SK-N-SH (cell line): ENCODE measurements at regions not wholly inside any gene's neighbourhood (a gene's known extent, or its start where the extent isn't known, plus 50 kb on each side); places are given as distances from the start of the nearest gene placed in this dataset.

Source experiments
- CTCF ChIA-PET: fragments of 300-600, 350-600 bp; formaldehyde crosslinking; extraction: SDS; loops from one replicate; lab custom pipeline; 2021; lab: Yijun Ruan, JAX
- POLR2A ChIA-PET: fragments of 350-600 bp; sonication (Branson Sonifier 250); formaldehyde crosslinking; extraction: SDS; loops from one replicate; lab custom pipeline; 2020; ENCODE audit warnings: antibody characterized with exemption, inconsistent platforms; lab: Yijun Ruan, JAX
- DNase-seq: peaks from one replicate; pipeline ENCODE4 v3.0.0; 2012
- H2AFZ ChIP-seq: fragments of 200-600 bp; sonication (generic); 2 replicates; pipeline ENCODE4 v1.8.1; 2016; ENCODE audit warnings: antibody characterized with exemption, mild to moderate bottlenecking, low read depth
- H3F3A ChIP-seq: fragments of 200-600 bp; sonication (generic); replicated peaks from 2 replicates; pipeline ENCODE3; 2016; ENCODE audit warnings: antibody characterized with exemption, mild to moderate bottlenecking; ENCODE audit not compliant: insufficient read depth
- H3K27ac ChIP-seq, 2 experiments: fragments of 200-500 bp in 1 of 2; fragments of 200-600 bp in 1 of 2; sonication (Bioruptor generic) in 1 of 2; sonication (generic), shearing (Covaris generic) in 1 of 2; 2 replicates each; pipeline versions ENCODE4 v1.5.1 to v1.6.1; 2014 to 2016; ENCODE audit warnings: low read depth in 2 of 2, inconsistent platforms in 1 of 2, low read length in 1 of 2, mild to moderate bottlenecking in 1 of 2, mixed read lengths in 1 of 2
- H3K27me3 ChIP-seq: fragments of 200-600 bp; sonication (generic), shearing (Covaris generic); 2 replicates; pipeline ENCODE4 v1.6.1; 2016; ENCODE audit warnings: mixed run types; ENCODE audit not compliant: insufficient read depth
- H3K36me3 ChIP-seq, 2 experiments: fragments of 200-500 bp in 1 of 2; fragments of 200-600 bp in 1 of 2; sonication (Bioruptor generic) in 1 of 2; sonication (generic) in 1 of 2; replicated peaks in 1 of 2; 2 replicates each; pipeline versions ENCODE3 to v1.5.1; 2014 to 2016; ENCODE audit warnings: low read length in 1 of 2, mild to moderate bottlenecking in 1 of 2; ENCODE audit not compliant: insufficient read depth in 2 of 2, control insufficient read depth in 1 of 2
- H3K4me1 ChIP-seq, 2 experiments: fragments of 200-500 bp in 1 of 2; fragments of 200-600 bp in 1 of 2; sonication (Bioruptor generic) in 1 of 2; sonication (generic), shearing (Covaris generic) in 1 of 2; 2 replicates each; pipeline versions ENCODE4 v1.5.1 to v1.6.1; 2014 to 2016; ENCODE audit warnings: low read depth in 1 of 2, low read length in 1 of 2, mixed run types in 1 of 2; ENCODE audit not compliant: insufficient read depth in 2 of 2, control insufficient read depth in 1 of 2
- H3K4me2 ChIP-seq: fragments of 200-600 bp; sonication (generic), shearing (Covaris generic); 2 replicates; pipeline ENCODE4 v1.6.1; 2017; ENCODE audit warnings: mixed run types
- H3K4me3 ChIP-seq, 2 experiments: fragments of 200-500 bp in 1 of 2; fragments of 200-600 bp in 1 of 2; sonication (Bioruptor generic) in 1 of 2; sonication (generic), shearing (Covaris generic) in 1 of 2; 2 replicates each; pipeline versions ENCODE4 v1.5.1 to v1.8.1; 2014 to 2016; ENCODE audit warnings: low read depth in 2 of 2, inconsistent platforms in 1 of 2, low read length in 1 of 2, mild to moderate bottlenecking in 1 of 2, mixed read lengths in 1 of 2, moderate library complexity in 1 of 2
- H3K79me2 ChIP-seq: fragments of 200-600 bp; sonication (generic); 2 replicates; pipeline ENCODE4 v1.8.1; 2017; ENCODE audit warnings: mild to moderate bottlenecking; ENCODE audit not compliant: insufficient read depth
- H3K9ac ChIP-seq: fragments of 200-600 bp; sonication (generic); 2 replicates; pipeline ENCODE4 v1.6.1; 2017; ENCODE audit warnings: mixed run types
- H3K9me2 ChIP-seq: fragments of 200-600 bp; sonication (generic); 2 replicates; pipeline ENCODE4 v1.6.1; 2017; ENCODE audit warnings: mixed run types
- H3K9me3 ChIP-seq: fragments of 200-600 bp; sonication (generic); 2 replicates; pipeline ENCODE4 v1.6.1; 2017; ENCODE audit warnings: mixed run types, mild to moderate bottlenecking, moderate library complexity
- H4K20me1 ChIP-seq: fragments of 200-600 bp; sonication (generic); 2 replicates; pipeline ENCODE4 v1.6.1; 2017; ENCODE audit warnings: mild to moderate bottlenecking, mixed run types; ENCODE audit not compliant: insufficient read depth
- EP300 ChIP-seq, 2 experiments: IDR thresholded peaks; 2 replicates each; pipeline versions ENCODE4 v1.4.0 to v1.6.1; 2012; ENCODE audit warnings: borderline replicate concordance in 1 of 2, low read depth in 1 of 2, low read length in 1 of 2
- FOSL2 ChIP-seq: IDR thresholded peaks from 2 replicates; pipeline ENCODE4 v1.4.0; 2012; ENCODE audit warnings: low read depth, mild to moderate bottlenecking, moderate library complexity, borderline replicate concordance
- FOXM1 ChIP-seq: IDR thresholded peaks from 2 replicates; pipeline ENCODE4 v1.4.0; 2012; ENCODE audit warnings: low read depth, mild to moderate bottlenecking
- MEF2A ChIP-seq: IDR thresholded peaks from 2 replicates; pipeline ENCODE4 v1.4.0; 2012; ENCODE audit warnings: low read depth, borderline replicate concordance
- NFIC ChIP-seq: IDR thresholded peaks from 2 replicates; pipeline ENCODE4 v1.4.0; 2012; ENCODE audit warnings: borderline replicate concordance
- POLR2AphosphoS5 ChIP-seq: IDR thresholded peaks from 2 replicates; pipeline ENCODE4 v1.6.1; 2012; ENCODE audit warnings: low read depth, low read length
- RAD21 ChIP-seq: IDR thresholded peaks from 2 replicates; pipeline ENCODE4 v1.6.1; 2012; ENCODE audit warnings: mild to moderate bottlenecking, low read length
- RCOR1 ChIP-seq: fragments of 150-350 bp; IDR thresholded peaks from 2 replicates; pipeline ENCODE4 v1.6.1; 2017; ENCODE audit warnings: antibody characterized with exemption, low read length
- RXRA ChIP-seq: IDR thresholded peaks from 2 replicates; pipeline ENCODE4 v1.4.0; 2012; ENCODE audit warnings: low read depth, mild to moderate bottlenecking, borderline replicate concordance
- SMC3 ChIP-seq: IDR thresholded peaks from 2 replicates; pipeline ENCODE4 v1.6.1; 2012; ENCODE audit warnings: low read depth, low read length, improper control_type of control experiment
- TCF12 ChIP-seq: IDR thresholded peaks from 2 replicates; pipeline ENCODE4 v1.4.0; 2012
- TEAD4 ChIP-seq: IDR thresholded peaks from 2 replicates; pipeline ENCODE4 v1.4.0; 2012; ENCODE audit warnings: mild to moderate bottlenecking, borderline replicate concordance; ENCODE audit not compliant: insufficient read depth
- YY1 ChIP-seq: IDR thresholded peaks from 2 replicates; pipeline ENCODE4 v1.4.0; 2012; ENCODE audit warnings: low read depth, mild to moderate bottlenecking
- WGBS: methylation state at CpG from one replicate; pipeline ENCODE4 v1.1.6; 2017; ENCODE audit warnings: low lambda C conversion rate; 5-methylcytosine and 5-hydroxymethylcytosine counted together
- TF ChIP-seq, protein P1 (sequence below): IDR thresholded peaks from 2 replicates; pipeline ENCODE4 v1.4.0; 2012; ENCODE audit warnings: low read depth
- TF ChIP-seq, protein P2 (sequence below): IDR thresholded peaks from 2 replicates; pipeline ENCODE4; 2012
- TF ChIP-seq, protein P3 (sequence below): IDR thresholded peaks from 2 replicates; pipeline ENCODE4 v1.4.0; 2012; ENCODE audit warnings: low read depth, borderline replicate concordance
- TF ChIP-seq, protein P4 (sequence below): fragments of 200-600 bp; sonication (generic); IDR thresholded peaks from 2 replicates; pipeline ENCODE4 v1.6.1; 2017; ENCODE audit warnings: antibody characterized with exemption, mild to moderate bottlenecking, moderate library complexity
- TF ChIP-seq, protein P5 (sequence below): fragments of 150-350 bp; IDR thresholded peaks from 2 replicates; pipeline ENCODE4 v1.6.1; 2017; ENCODE audit warnings: antibody characterized with exemption, low read length, low read depth, borderline replicate concordance
- TF ChIP-seq, protein P6 (sequence below): fragments of 150-350 bp; IDR thresholded peaks from 2 replicates; pipeline ENCODE4 v1.6.1; 2016; ENCODE audit warnings: mild to moderate bottlenecking, low read depth, low read length

DNA sequence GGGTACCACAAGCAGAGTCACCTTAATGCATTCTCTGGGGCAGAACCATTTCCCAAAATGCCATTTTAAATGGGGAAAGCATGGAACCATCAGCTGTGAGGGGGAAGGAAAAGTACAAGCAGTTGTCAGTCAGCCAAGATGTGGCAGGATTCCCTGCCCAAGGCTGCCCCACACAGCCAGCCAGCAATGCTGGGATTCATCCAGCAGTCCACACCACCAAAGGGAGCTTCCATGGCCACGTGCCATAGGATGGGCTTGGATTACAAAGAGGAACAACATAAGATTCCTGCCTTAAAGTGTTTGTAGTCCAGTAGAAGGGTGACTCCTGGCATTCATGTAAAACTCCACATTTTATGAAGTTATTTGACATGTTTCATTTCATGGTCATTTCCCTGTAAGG is 233.3 kb downstream of the SHOX2 start:
- DNase-seq, result peak; percentile 22
- Histone ChIP-seq H3K36me3 (no peaks in the 10 kb centered on the region), H4K20me1 (no peaks in the 10 kb centered on the region), H3K4me1 (peaks cover 0 to 17% of the 10 kb centered on the region in 2 experiments; a peak in 2 of 4 replicates), H3K4me3 (no peak overlapping the region), H3K27ac (peak overlapping the region in 1 of 2 experiments; percentile 81; a peak in 1 of 4 replicates), H2AFZ (no peak overlapping the region), H3K9me2 (no peaks in the 10 kb centered on the region), H3K4me2 (0 out of 2 replicates have a peak overlapping the region, but pooled peaks have one; percentile 26), H3K79me2 (no peaks in the 10 kb centered on the region), H3K9ac (no peak overlapping the region), H3K9me3 (no peaks in the 10 kb centered on the region), H3K27me3 (no peaks in the 10 kb centered on the region), H3F3A (no peaks in the 10 kb centered on the region)
- WGBS, result 27% methylated on average over 1 of the region's 1 CpG
- POLR2A ChIA-PET, result no interaction called here
- TF ChIP-seq RAD21 (peak; percentile 30; the same call in 1 of the 2 replicates), POLR2AphosphoS5 (no peak), TCF12 (peak; percentile 32; the same call in 1 of the 2 replicates), EP300 (IDR thresholded peaks at IDR 0.05; ENCODE audit: borderline replicate concordance in 1 of 2, low read depth in 1 of 2, low read length in 1 of 2) (no peak), NFIC (peak; percentile 68)
- TF ChIP-seq, protein P1, sequence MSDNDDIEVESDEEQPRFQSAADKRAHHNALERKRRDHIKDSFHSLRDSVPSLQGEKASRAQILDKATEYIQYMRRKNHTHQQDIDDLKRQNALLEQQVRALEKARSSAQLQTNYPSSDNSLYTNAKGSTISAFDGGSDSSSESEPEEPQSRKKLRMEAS, result peak; percentile 39; the same call in 1 of the 2 replicates
- TF ChIP-seq, protein P2, sequence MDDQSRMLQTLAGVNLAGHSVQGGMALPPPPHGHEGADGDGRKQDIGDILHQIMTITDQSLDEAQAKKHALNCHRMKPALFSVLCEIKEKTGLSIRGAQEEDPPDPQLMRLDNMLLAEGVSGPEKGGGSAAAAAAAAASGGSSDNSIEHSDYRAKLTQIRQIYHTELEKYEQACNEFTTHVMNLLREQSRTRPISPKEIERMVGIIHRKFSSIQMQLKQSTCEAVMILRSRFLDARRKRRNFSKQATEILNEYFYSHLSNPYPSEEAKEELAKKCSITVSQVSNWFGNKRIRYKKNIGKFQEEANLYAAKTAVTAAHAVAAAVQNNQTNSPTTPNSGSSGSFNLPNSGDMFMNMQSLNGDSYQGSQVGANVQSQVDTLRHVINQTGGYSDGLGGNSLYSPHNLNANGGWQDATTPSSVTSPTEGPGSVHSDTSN, result peak; percentile 17; the same call in 1 of the 2 replicates
- CTCF ChIA-PET, result interaction anchor here (1.2 to 1.8 kb wide), 4 partner anchors 13 to 245 kb away, joined by 3 to 8 read pairs (median 4); no protein-coding TSS in a partner anchor

DNA sequence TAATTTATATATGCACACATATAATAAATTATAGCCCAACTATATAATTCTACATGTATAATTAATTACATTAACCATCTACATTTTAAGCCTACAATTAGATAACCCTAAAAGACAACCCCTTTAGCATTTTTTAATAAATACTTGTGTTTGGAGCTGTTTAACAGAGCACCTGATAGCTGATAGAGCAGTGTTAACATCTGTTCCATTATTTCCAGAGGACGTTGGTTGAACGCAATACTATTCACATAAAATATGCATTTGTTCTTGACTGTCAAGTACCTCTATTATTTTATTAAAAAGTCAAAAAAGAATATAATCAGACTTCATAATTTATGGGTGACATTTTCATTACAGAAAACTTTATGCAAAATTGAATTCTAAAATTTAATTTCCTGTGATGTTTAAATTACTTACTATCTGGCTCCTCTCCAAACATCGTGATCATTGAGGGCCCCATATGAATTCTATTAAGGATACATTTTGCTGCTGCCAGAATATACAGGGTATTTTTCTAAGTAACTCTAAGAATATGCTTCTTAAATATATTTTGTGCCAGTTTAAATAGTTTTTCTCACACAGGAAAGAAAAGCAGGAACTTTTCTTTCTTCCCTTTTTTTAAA is 234.3 kb downstream of the SHOX2 start:
- Histone ChIP-seq H3K9ac (no peak overlapping the region), H3K9me3 (no peaks in the 10 kb centered on the region), H3K27me3 (no peaks in the 10 kb centered on the region), H3K27ac (peak overlapping the region in 1 of 2 experiments; percentile 81; a peak in 1 of 4 replicates), H3K9me2 (no peaks in the 10 kb centered on the region), H3K36me3 (no peaks in the 10 kb centered on the region), H3K4me2 (0 out of 2 replicates have a peak overlapping the region, but pooled peaks have one; percentile 26), H3F3A (no peaks in the 10 kb centered on the region), H3K79me2 (no peaks in the 10 kb centered on the region), H3K4me1 (peaks cover 0 to 17% of the 10 kb centered on the region in 2 experiments; a peak in 2 of 4 replicates), H3K4me3 (no peak overlapping the region), H4K20me1 (no peaks in the 10 kb centered on the region), H2AFZ (no peak overlapping the region)
- ChIA-PET POLR2A (no interaction called here), CTCF (no interaction called here)
- peak; percentile 34 for DNase-seq
- WGBS, result 25% methylated on average over 3 of the region's 3 CpGs
- TF ChIP-seq MEF2A, result no peak
- TF ChIP-seq TCF12, result peak; percentile 3; the same call in 1 of the 2 replicates
- TF ChIP-seq RXRA, result no peak
- TF ChIP-seq FOSL2, result no peak
- TF ChIP-seq TEAD4, result no peak
- TF ChIP-seq EP300 (IDR thresholded peaks at IDR 0.05; ENCODE audit: borderline replicate concordance in 1 of 2, low read depth in 1 of 2, low read length in 1 of 2), result peak in 1 of 2 experiments; percentile 60; a peak in 2 of 4 replicates
- no peak for TF ChIP-seq RAD21
- no peak for TF ChIP-seq NFIC
- TF ChIP-seq, protein P3, sequence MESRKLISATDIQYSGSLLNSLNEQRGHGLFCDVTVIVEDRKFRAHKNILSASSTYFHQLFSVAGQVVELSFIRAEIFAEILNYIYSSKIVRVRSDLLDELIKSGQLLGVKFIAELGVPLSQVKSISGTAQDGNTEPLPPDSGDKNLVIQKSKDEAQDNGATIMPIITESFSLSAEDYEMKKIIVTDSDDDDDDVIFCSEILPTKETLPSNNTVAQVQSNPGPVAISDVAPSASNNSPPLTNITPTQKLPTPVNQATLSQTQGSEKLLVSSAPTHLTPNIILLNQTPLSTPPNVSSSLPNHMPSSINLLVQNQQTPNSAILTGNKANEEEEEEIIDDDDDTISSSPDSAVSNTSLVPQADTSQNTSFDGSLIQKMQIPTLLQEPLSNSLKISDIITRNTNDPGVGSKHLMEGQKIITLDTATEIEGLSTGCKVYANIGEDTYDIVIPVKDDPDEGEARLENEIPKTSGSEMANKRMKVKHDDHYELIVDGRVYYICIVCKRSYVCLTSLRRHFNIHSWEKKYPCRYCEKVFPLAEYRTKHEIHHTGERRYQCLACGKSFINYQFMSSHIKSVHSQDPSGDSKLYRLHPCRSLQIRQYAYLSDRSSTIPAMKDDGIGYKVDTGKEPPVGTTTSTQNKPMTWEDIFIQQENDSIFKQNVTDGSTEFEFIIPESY, result no peak
- no peak for TF ChIP-seq FOXM1
- TF ChIP-seq, protein P4, sequence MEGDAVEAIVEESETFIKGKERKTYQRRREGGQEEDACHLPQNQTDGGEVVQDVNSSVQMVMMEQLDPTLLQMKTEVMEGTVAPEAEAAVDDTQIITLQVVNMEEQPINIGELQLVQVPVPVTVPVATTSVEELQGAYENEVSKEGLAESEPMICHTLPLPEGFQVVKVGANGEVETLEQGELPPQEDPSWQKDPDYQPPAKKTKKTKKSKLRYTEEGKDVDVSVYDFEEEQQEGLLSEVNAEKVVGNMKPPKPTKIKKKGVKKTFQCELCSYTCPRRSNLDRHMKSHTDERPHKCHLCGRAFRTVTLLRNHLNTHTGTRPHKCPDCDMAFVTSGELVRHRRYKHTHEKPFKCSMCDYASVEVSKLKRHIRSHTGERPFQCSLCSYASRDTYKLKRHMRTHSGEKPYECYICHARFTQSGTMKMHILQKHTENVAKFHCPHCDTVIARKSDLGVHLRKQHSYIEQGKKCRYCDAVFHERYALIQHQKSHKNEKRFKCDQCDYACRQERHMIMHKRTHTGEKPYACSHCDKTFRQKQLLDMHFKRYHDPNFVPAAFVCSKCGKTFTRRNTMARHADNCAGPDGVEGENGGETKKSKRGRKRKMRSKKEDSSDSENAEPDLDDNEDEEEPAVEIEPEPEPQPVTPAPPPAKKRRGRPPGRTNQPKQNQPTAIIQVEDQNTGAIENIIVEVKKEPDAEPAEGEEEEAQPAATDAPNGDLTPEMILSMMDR, result no peak
- TF ChIP-seq, protein P5, sequence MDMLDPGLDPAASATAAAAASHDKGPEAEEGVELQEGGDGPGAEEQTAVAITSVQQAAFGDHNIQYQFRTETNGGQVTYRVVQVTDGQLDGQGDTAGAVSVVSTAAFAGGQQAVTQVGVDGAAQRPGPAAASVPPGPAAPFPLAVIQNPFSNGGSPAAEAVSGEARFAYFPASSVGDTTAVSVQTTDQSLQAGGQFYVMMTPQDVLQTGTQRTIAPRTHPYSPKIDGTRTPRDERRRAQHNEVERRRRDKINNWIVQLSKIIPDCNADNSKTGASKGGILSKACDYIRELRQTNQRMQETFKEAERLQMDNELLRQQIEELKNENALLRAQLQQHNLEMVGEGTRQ, result no peak
- TF ChIP-seq RCOR1, result peak; percentile 58; the same call in 1 of the 2 replicates
- no peak for TF ChIP-seq YY1
- TF ChIP-seq SMC3, result no peak
- TF ChIP-seq, protein P6, sequence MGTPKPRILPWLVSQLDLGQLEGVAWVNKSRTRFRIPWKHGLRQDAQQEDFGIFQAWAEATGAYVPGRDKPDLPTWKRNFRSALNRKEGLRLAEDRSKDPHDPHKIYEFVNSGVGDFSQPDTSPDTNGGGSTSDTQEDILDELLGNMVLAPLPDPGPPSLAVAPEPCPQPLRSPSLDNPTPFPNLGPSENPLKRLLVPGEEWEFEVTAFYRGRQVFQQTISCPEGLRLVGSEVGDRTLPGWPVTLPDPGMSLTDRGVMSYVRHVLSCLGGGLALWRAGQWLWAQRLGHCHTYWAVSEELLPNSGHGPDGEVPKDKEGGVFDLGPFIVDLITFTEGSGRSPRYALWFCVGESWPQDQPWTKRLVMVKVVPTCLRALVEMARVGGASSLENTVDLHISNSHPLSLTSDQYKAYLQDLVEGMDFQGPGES, result no peak
